ENCODE measurements at regions not wholly inside any gene's neighbourhood (a gene's known extent, or its start where the extent isn't known, plus 50 kb on each side); places are given as distances from the start of the nearest gene placed in this dataset.

DNA sequence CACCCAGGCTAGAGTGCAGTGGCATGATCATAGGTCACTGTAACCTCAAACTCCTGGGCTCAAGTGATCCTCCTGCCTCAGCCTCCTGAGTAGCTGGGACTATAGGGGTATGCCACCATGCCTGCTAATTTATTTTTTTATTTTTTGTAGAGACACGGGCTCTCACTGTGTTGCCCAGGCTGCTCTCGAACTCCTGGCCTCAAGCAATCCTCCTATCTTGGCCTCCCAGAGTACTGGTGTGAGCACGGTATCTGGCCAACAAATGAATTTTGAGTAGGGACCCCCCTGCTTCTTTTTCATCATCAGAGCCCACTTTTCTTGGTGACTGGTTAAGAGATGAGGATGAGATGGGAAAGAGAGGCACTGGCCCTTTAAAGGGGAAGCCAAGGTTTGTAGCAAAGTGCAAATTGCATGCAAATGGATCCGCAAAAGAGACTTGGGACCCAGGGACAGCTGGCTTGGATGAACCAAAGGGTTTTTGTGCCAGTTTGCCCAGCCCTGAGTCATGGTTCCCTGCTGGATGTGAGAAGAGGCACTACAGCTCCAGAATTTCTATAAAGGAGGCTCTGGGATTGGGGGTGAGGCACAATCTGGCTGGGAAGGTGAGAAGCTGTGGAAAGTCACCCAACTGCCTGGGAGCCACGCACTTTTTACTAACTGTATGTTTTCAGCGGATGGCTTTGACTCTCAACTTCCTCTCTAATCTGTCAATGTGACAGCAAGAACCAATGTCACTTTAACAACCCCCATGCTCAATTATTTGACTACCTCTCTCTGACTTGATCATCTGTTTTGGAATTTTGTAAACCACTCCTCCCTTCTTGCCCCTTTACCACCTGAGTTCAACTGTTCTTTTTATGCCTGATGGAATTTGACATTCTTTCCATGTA is 58.7 kb upstream of the RNF24 start:
- TF ChIP-seq POLR2A (IDR thresholded peaks at IDR 0.05), result no peak
- no peak for TF ChIP-seq EP300 (IDR thresholded peaks at IDR 0.05)
- TF ChIP-seq, protein P1, sequence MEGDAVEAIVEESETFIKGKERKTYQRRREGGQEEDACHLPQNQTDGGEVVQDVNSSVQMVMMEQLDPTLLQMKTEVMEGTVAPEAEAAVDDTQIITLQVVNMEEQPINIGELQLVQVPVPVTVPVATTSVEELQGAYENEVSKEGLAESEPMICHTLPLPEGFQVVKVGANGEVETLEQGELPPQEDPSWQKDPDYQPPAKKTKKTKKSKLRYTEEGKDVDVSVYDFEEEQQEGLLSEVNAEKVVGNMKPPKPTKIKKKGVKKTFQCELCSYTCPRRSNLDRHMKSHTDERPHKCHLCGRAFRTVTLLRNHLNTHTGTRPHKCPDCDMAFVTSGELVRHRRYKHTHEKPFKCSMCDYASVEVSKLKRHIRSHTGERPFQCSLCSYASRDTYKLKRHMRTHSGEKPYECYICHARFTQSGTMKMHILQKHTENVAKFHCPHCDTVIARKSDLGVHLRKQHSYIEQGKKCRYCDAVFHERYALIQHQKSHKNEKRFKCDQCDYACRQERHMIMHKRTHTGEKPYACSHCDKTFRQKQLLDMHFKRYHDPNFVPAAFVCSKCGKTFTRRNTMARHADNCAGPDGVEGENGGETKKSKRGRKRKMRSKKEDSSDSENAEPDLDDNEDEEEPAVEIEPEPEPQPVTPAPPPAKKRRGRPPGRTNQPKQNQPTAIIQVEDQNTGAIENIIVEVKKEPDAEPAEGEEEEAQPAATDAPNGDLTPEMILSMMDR (IDR thresholded peaks at IDR 0.05), result no peak
- TF ChIP-seq POLR2AphosphoS5 (IDR thresholded peaks at IDR 0.05), result no peak

All from upper lobe of left lung (tissue), 4 donors.